Endothelial cell of umbilical vein (primary cell): ENCODE measurements at regions not wholly inside any gene's neighbourhood (a gene's known extent, or its start where the extent isn't known, plus 50 kb on each side); places are given as distances from the start of the nearest gene placed in this dataset.

Experiments used
- BruUV-seq: library from RNA; stranded (reverse); fragments of 400-500 nt; replicated peaks from 2 replicates; lab custom pipeline; 2021; lab: Mats Ljungman, UMichigan
- CTCF ChIA-PET: fragments of 300-600, 350-600 bp; sonication (Branson Sonifier 250); formaldehyde crosslinking; loops from one replicate; lab custom pipeline; 2021; ENCODE audit warnings: antibody characterized with exemption, inconsistent platforms; lab: Charles Lee
- POLR2A ChIA-PET: fragments of 300-600, 350-600 bp; sonication (Branson Sonifier 250); formaldehyde crosslinking; loops from one replicate; lab custom pipeline; 2021; ENCODE audit warnings: antibody characterized with exemption, inconsistent platforms; lab: Charles Lee
- DNase-seq: peaks from one replicate; pipeline ENCODE4 v3.0.0-alpha.2; 2011; ENCODE audit warnings: low read depth, low spot score
- FAIRE-seq: peaks from 2 replicates; lab custom pipeline; 2011; peaks lifted over from hg19 to GRCh38; lab: Jason Lieb, UNC
- H2AFZ ChIP-seq: 2 replicates; pipeline ENCODE4 v1.6.0; 2012; ENCODE audit warnings: low read depth, low read length, control low read depth, inconsistent platforms
- H3K27ac ChIP-seq: 2 replicates; pipeline ENCODE4 v1.5.1; 2011; ENCODE audit warnings: low read depth, mild to moderate bottlenecking, control low read depth, low read length, moderate library complexity; ENCODE audit not compliant: insufficient read depth
- H3K27me3 ChIP-seq, 2 experiments: 2 replicates each; pipeline versions ENCODE4 v1.6.0 to v1.6.1; 2011; ENCODE audit warnings: low read length in 2 of 2, mixed read lengths in 1 of 2; ENCODE audit not compliant: control insufficient read depth in 2 of 2, insufficient read depth in 2 of 2
- H3K36me3 ChIP-seq, 2 experiments: 2 replicates in 1 of 2; 3 replicates in 1 of 2; pipeline ENCODE4 v1.5.1; 2011; ENCODE audit warnings: low read length in 2 of 2, mild to moderate bottlenecking in 1 of 2, moderate library complexity in 1 of 2; ENCODE audit not compliant: control insufficient read depth in 2 of 2, insufficient read depth in 2 of 2; ENCODE audit errors: extremely low read depth in 1 of 2
- H3K4me1 ChIP-seq: 3 replicates; pipeline ENCODE4 v1.5.1; 2011; ENCODE audit warnings: mild to moderate bottlenecking, low read length; ENCODE audit not compliant: control insufficient read depth, insufficient read depth; ENCODE audit errors: extremely low read depth
- H3K4me2 ChIP-seq: 2 replicates; pipeline ENCODE4 v1.6.1; 2011; ENCODE audit warnings: low read length, control low read depth, mixed read lengths; ENCODE audit not compliant: insufficient read depth
- H3K4me3 ChIP-seq, 3 experiments: fragments of 200-600 bp in 1 of 3; sonication (generic), shearing (Covaris generic) in 1 of 3; replicated peaks in 1 of 3; 2 replicates each; pipeline ENCODE4 v1.5.1; 2011 to 2016; ENCODE audit warnings: control low read depth in 3 of 3, low read length in 3 of 3, mild to moderate bottlenecking in 2 of 3, inconsistent platforms in 1 of 3, low read depth in 1 of 3, moderate library complexity in 1 of 3; ENCODE audit not compliant: insufficient read depth in 1 of 3
- H3K79me2 ChIP-seq: 2 replicates; pipeline ENCODE4 v1.6.0; 2012; ENCODE audit warnings: low read length, inconsistent platforms; ENCODE audit not compliant: control insufficient read depth, insufficient read depth
- H3K9ac ChIP-seq: replicated peaks from 2 replicates; pipeline ENCODE3; 2011; ENCODE audit warnings: low read length, control low read depth; ENCODE audit not compliant: insufficient read depth; ENCODE audit errors: extremely low read depth
- H3K9me1 ChIP-seq: replicated peaks from 3 replicates; pipeline ENCODE4 v1.6.0; 2011; ENCODE audit warnings: mild to moderate bottlenecking, low read length; ENCODE audit not compliant: control insufficient read depth, insufficient read depth; ENCODE audit errors: extremely low read depth
- H3K9me3 ChIP-seq: replicated peaks from 2 replicates; pipeline ENCODE4 v1.5.1; 2012; ENCODE audit warnings: low read length, inconsistent platforms; ENCODE audit not compliant: control insufficient read depth, insufficient read depth
- H4K20me1 ChIP-seq: replicated peaks from 2 replicates; pipeline ENCODE3; 2011; ENCODE audit warnings: mild to moderate bottlenecking, low read length; ENCODE audit not compliant: control insufficient read depth, insufficient read depth; ENCODE audit errors: extremely low read depth
- CTCF ChIP-seq, 2 donors: IDR thresholded peaks; 1 replicate in 1 of 2; 2 replicates in 1 of 2; pipeline ENCODE4 v1.5.1; 2011; ENCODE audit warnings: low read length in 2 of 2, mild to moderate bottlenecking in 2 of 2, moderate library complexity in 2 of 2, control low read depth in 1 of 2, inconsistent platforms in 1 of 2, low read depth in 1 of 2; ENCODE audit not compliant: insufficient read depth in 1 of 2; ENCODE audit errors: extremely low read depth in 1 of 2
- EZH2 ChIP-seq: IDR thresholded peaks from 2 replicates; pipeline ENCODE4 v1.6.1; 2012; ENCODE audit warnings: borderline replicate concordance, low read depth, mild to moderate bottlenecking, moderate library complexity, low read length, inconsistent platforms; ENCODE audit not compliant: severe bottlenecking
- FOS ChIP-seq: IDR thresholded peaks from 2 replicates; pipeline ENCODE4 v1.6.1; 2011; ENCODE audit warnings: mild to moderate bottlenecking, low read length, moderate library complexity, borderline replicate concordance; ENCODE audit not compliant: insufficient read depth
- GATA2 ChIP-seq: IDR thresholded peaks from 2 replicates; pipeline ENCODE4 v1.7.0; 2011; ENCODE audit warnings: low read depth, mild to moderate bottlenecking, moderate library complexity, mixed read lengths, low read length; ENCODE audit not compliant: insufficient read length, insufficient read depth
- JUN ChIP-seq: IDR thresholded peaks from 2 replicates; pipeline ENCODE4 v1.6.1; 2011; ENCODE audit warnings: borderline replicate concordance, low read depth; ENCODE audit not compliant: insufficient read length, insufficient read depth
- MAX ChIP-seq: IDR thresholded peaks from 2 replicates; pipeline ENCODE4 v1.6.1; 2011; ENCODE audit not compliant: insufficient read depth, insufficient read length
- MYC ChIP-seq: IDR thresholded peaks from one replicate; pipeline ENCODE4 v1.6.1; 2011; ENCODE audit warnings: mild to moderate bottlenecking, low read depth, low read length
- POLR2A ChIP-seq: IDR thresholded peaks from 2 replicates; pipeline ENCODE4 v1.6.1; 2012; ENCODE audit warnings: low read depth, mild to moderate bottlenecking, control low read depth, low read length
- POLR2AphosphoS5 ChIP-seq: IDR thresholded peaks from 2 replicates; pipeline ENCODE4 v1.6.1; 2012; ENCODE audit warnings: low read depth, mild to moderate bottlenecking, control low read depth, low read length, moderate library complexity; ENCODE audit not compliant: insufficient read depth
- dilution Hi-C: fragments of 300-500 bp; cut with MboI; formaldehyde crosslinking; loops from one replicate; pipeline ENCODE4 v1.15.0; 2019; ENCODE audit warnings: low sequenced_read_pairs; ENCODE audit not compliant: extremely low pct_ligation_motif_present
- intact Hi-C: fragments of 100-400 bp; cut with micrococcal nuclease; formaldehyde crosslinking; loops from one replicate; pipeline ENCODE4 v1.10.0; 2022

DNA sequence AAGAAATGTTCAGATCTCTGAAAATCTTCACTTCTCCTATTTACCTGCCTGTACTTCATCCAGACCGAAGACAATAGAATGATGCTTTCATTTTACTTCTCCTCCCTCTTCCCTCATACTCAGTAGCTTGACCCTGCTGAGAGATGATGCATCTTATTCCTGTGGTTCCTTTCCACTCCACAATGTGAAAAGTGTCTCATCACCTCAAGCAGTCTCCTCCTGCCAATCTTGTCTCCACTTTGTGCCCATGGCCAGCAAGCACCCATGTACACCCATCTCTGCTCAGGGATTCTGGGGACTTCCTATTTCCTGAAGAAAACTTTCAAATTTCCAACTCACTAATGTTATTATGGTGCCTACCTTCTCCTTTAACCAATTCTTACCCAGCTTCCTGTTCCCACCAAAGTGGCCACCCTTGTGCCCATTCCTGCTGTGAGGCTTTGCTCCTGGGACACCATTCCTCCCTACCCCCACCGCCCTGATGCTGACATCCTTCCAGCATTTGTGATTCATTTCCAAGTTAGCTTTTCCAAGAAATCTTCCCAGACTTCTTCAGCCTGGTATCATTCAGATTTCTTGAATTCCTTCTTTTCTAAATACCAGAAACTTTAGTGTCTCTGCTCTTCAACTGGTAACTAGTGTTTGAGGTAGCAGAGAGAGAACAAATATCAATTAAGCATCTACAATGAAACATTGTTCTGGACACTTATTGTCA lies 212.5 kb downstream of the POSTN start:
- Histone ChIP-seq H3K27ac (no peak overlapping the region), H3K4me1 (no peaks in the 10 kb centered on the region), H3K79me2 (no peaks in the 10 kb centered on the region), H3K4me2 (no peak overlapping the region), H3K9ac (no peak overlapping the region), H3K9me3 (no peaks in the 10 kb centered on the region), H3K27me3 (no peaks in the 10 kb centered on the region), H3K9me1 (no peaks in the 10 kb centered on the region), H2AFZ (no peak overlapping the region), H3K36me3 (no peaks in the 10 kb centered on the region), H4K20me1 (no peaks in the 10 kb centered on the region), H3K4me3 (no peak overlapping the region)
- TF ChIP-seq POLR2AphosphoS5 (no peak), MYC (no peak), CTCF (IDR thresholded peaks at IDR 0.05; ENCODE audit: extremely low read depth in 1 of 2, insufficient read depth in 1 of 2, low read depth in 1 of 2, low read length in 2 of 2) (no peak), POLR2A (no peak), GATA2 (no peak), EZH2 (no peak), FOS (no peak), MAX (no peak), JUN (no peak)
- FAIRE-seq (no peak), DNase-seq (no peak)
- dilution Hi-C loops (no loop called here), intact Hi-C loops (no loop called here)
- CTCF ChIA-PET: no interaction called here
- BruUV-seq: no TSS peak
- POLR2A ChIA-PET: no interaction called here
